Testis (tissue), 2 donors: ENCODE measurements at regions not wholly inside any gene's neighbourhood (a gene's known extent, or its start where the extent isn't known, plus 50 kb on each side); places are given as distances from the start of the nearest gene placed in this dataset.

Experiments
- DNase-seq: peaks from one replicate; pipeline ENCODE4 v3.0.0-alpha.2; 2019
- H3K27ac ChIP-seq, 2 donors: fragments of 200-600 bp; sonication (generic); one replicate each; pipeline ENCODE4 v1.5.1; 2019
- H3K27me3 ChIP-seq: fragments of 200-600 bp; sonication (generic); one replicate; pipeline ENCODE4 v1.5.1; 2019
- H3K36me3 ChIP-seq: fragments of 200-600 bp; sonication (generic); one replicate; pipeline ENCODE4 v1.5.1; 2017; ENCODE audit warnings: low read depth; ENCODE audit errors: missing control alignments
- H3K4me1 ChIP-seq: fragments of 200-600 bp; sonication (generic); one replicate; pipeline ENCODE4 v1.5.1; 2019
- H3K4me3 ChIP-seq, 2 donors: fragments of 200-600 bp; sonication (generic); one replicate each; pipeline ENCODE4 v1.5.1; 2017 to 2019
- H3K9me3 ChIP-seq: fragments of 200-600 bp; sonication (generic); one replicate; pipeline ENCODE4 v1.5.1; 2017
- POLR2A ChIP-seq: fragments of 450-650 bp; IDR thresholded peaks from one replicate; pipeline ENCODE4 v1.6.1; 2017; ENCODE audit warnings: antibody characterized with exemption, mild to moderate bottlenecking, moderate library complexity
- WGBS, 2 donors: methylation state at CpG; one replicate each; pipeline ENCODE4 v1.1.5; 2018; 5-methylcytosine and 5-hydroxymethylcytosine counted together
- intact Hi-C: fragments of 100-400 bp; cut with DNase I; formaldehyde crosslinking; loops from one replicate; pipeline ENCODE4 v1.15.1; 2023; ENCODE audit warnings: low total_unique reads
- TF ChIP-seq, protein P1 (sequence below), 3 experiments: fragments of 450-650 bp in 2 of 3; fragments of 200-600 bp in 1 of 3; sonication (generic) in 1 of 3; IDR thresholded peaks; one replicate each; pipeline ENCODE4 v1.5.1; 2016 to 2019; ENCODE audit warnings: antibody characterized with exemption in 3 of 3, mild to moderate bottlenecking in 2 of 3, moderate library complexity in 1 of 3

GRCh38 chr14:34335968-34336367 is 126.1 kb downstream of the SPTSSA start:
- intact Hi-C loops, result no loop called here
- 41 to 62% methylated on average over 1 of the region's 1 CpG for WGBS, 2 donors
- H3K9me3 ChIP-seq, result no peaks in the 10 kb centered on the region

DNA sequence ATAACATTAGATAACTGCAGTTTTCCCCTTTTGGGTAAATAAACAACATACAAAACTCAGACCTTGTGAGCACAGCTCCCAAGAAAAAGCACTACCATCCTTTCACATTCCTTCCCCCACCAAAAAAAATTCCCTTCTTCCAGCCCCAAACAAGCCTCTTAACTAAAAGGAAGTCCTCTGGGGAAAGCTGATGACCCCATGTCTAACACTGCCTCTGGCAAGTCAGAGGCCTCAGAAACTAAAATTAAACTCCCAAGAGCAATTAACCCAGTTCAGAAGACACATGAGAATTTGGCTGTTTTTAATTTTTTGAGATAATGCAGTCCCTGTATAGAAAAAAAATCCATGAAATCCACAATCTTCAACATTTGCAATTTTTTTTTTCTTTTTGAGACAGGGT is 127.7 kb downstream of the SPTSSA start:
- TF ChIP-seq, protein P1, sequence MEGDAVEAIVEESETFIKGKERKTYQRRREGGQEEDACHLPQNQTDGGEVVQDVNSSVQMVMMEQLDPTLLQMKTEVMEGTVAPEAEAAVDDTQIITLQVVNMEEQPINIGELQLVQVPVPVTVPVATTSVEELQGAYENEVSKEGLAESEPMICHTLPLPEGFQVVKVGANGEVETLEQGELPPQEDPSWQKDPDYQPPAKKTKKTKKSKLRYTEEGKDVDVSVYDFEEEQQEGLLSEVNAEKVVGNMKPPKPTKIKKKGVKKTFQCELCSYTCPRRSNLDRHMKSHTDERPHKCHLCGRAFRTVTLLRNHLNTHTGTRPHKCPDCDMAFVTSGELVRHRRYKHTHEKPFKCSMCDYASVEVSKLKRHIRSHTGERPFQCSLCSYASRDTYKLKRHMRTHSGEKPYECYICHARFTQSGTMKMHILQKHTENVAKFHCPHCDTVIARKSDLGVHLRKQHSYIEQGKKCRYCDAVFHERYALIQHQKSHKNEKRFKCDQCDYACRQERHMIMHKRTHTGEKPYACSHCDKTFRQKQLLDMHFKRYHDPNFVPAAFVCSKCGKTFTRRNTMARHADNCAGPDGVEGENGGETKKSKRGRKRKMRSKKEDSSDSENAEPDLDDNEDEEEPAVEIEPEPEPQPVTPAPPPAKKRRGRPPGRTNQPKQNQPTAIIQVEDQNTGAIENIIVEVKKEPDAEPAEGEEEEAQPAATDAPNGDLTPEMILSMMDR (IDR thresholded peaks at IDR 0.05), result no peak
- TF ChIP-seq POLR2A, result no peak
- H3K4me3 ChIP-seq, result no peak overlapping the region
- H3K36me3 ChIP-seq, result no peaks in the 10 kb centered on the region
- H3K4me1 ChIP-seq, result no peaks in the 10 kb centered on the region
- H3K9me3 ChIP-seq, result no peaks in the 10 kb centered on the region
- DNase-seq, result no peak
- no peaks in the 10 kb centered on the region for H3K27me3 ChIP-seq
- H3K27ac ChIP-seq, result no peak overlapping the region
- intact Hi-C loops, result no loop called here

More at GRCh38 chr14:34335968-34336367, 126.1 kb downstream of the SPTSSA start:
- Histone ChIP-seq H3K4me1 (no peaks in the 10 kb centered on the region), H3K27ac (no peak overlapping the region), H3K27me3 (no peaks in the 10 kb centered on the region), H3K4me3 (no peak overlapping the region), H3K36me3 (no peaks in the 10 kb centered on the region)
- DNase-seq, result no peak
- TF ChIP-seq POLR2A, result no peak

DNA sequence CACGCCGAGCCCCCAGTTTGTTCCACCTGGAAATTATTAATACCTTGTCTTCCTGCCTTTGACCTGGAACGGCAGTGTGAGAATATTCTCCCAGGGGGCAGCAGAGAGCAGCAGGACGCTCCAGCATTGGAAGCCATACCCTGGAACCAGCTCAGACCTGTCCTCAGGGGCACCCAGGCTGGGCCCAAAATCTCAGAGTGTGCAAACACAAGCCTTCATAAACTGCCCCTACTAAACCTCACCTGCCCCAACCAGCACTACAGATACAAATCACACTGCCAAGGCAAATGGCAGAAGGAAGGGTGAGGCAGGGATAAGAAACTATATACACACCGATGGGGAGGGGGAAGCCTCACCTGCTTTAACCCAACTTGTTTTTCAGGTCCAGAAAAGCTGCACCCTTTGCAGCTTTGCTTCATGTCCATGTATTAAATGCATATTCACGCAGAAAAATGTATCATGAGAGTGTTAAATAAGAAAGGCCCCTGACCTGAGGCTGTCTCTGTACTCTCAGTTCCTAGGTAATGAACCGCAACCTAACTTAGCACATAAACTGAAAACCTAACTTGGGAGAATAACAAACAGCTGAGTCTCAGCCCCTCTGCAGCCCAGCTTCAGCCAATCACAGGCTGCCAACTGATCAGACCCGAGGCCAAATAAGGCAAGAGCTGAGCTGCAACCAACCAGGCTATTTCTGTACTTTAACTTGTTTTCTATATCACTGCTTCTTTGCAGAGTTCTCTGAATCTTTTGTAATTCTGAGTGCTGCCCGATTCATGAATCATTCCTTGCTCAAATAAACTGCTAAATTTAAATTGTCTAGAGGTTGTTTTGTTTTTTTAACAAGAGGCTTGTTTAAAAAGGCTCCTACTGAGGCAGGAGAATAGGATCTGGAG is 130.1 kb downstream of the SPTSSA start:
- intact Hi-C loops, result no loop called here
- H3K4me3 ChIP-seq, result peak overlapping the region in 1 of 2 donors; percentile 1

DNA sequence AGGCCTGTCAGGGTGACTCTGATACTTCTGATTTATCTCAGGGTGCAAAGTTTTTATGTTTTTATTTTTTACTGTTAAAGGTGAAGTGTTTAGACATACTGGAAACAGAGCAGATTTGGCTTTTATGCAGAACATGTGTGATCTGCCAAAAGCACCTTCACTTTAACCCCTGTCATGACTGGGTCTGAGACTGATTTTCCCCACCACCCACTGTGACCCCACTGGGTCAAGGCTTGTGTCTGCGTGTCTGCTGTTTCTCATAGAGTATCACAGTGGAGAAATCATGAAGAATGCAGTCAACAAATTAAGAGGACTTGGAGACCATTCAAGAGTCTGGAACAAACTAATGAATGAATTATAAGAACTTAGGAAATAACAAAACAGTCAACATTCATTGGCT is 131.2 kb downstream of the SPTSSA start:
- no peaks in the 10 kb centered on the region for H3K36me3 ChIP-seq
- no peaks in the 10 kb centered on the region for H3K9me3 ChIP-seq
- WGBS, 2 donors, result 0% methylated on average over 1 of the region's 1 CpG
- H3K27me3 ChIP-seq, result no peaks in the 10 kb centered on the region
- TF ChIP-seq POLR2A, result no peak
- TF ChIP-seq, protein P1 (IDR thresholded peaks at IDR 0.05), result no peak
- H3K27ac ChIP-seq, result no peak overlapping the region
- no peak overlapping the region for H3K4me3 ChIP-seq
- DNase-seq, result no peak
- no peaks in the 10 kb centered on the region for H3K4me1 ChIP-seq
- intact Hi-C loops, result no loop called here

More for the DNA sequence above, 130.1 kb downstream of the SPTSSA start:
- DNase-seq, result peak; percentile 75
- H3K27ac ChIP-seq, result no peak overlapping the region
- no peaks in the 10 kb centered on the region for H3K36me3 ChIP-seq
- no peak for TF ChIP-seq POLR2A
- TF ChIP-seq, protein P1 (IDR thresholded peaks at IDR 0.05), result peak; percentile 57 to 70 (median 65)
- no peaks in the 10 kb centered on the region for H3K27me3 ChIP-seq
- no peaks in the 10 kb centered on the region for H3K4me1 ChIP-seq
- 49% methylated on average over 9 of the region's 9 CpGs for WGBS, 2 donors
- H3K9me3 ChIP-seq, result no peaks in the 10 kb centered on the region

DNA sequence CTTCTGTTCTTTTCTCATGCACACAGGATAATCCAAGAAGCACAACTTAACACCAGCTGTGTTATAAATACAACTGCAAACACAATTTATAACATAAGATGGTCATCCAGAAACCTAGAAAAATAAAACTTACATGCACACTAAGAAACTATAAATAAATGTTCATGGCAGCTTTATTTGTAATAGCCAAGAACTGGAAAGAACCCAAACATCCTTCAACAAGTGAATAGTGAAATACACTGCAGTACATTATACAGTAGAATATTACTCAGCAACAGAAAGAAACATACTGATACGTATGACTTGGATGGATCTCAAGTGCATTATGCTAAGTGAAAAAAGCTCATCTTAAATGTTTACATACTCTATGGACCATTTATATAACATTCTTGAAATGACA is 132.7 kb downstream of the SPTSSA start:
- no peaks in the 10 kb centered on the region for H3K4me1 ChIP-seq
- intact Hi-C loops, result no loop called here
- H3K4me3 ChIP-seq, result no peak overlapping the region
- no peaks in the 10 kb centered on the region for H3K9me3 ChIP-seq
- DNase-seq, result no peak
- no peaks in the 10 kb centered on the region for H3K36me3 ChIP-seq
- TF ChIP-seq, protein P1 (IDR thresholded peaks at IDR 0.05), result no peak
- no peak for TF ChIP-seq POLR2A
- no peak overlapping the region for H3K27ac ChIP-seq
- H3K27me3 ChIP-seq, result no peaks in the 10 kb centered on the region
- 79 to 89% methylated on average over 1 of the region's 1 CpG for WGBS, 2 donors
